HG02678 (cell line): ENCODE measurements at regions not wholly inside any gene's neighbourhood (a gene's known extent, or its start where the extent isn't known, plus 50 kb on each side); places are given as distances from the start of the nearest gene placed in this dataset.
"Not testable (repeated sequence)": the region's sequence is repeated elsewhere in the genome, so short reads cannot be mapped to it uniquely, and the experiment has no call there.

Source experiments
- ATAC-seq: cut with Tn5 transposase; IDR thresholded peaks from one replicate; pipeline ENCODE4 v1.9.1; 2021; ENCODE audit warnings: mild to moderate bottlenecking, moderate library complexity; ENCODE audit not compliant: unreplicated experiment

GRCh38 chr3:191813245-191813644 lies 352.3 kb downstream of the PYDC2 start:
- ATAC-seq: no peak

- no peak for ATAC-seq
Observed at GRCh38 chr3:191848818-191849217, 387.9 kb downstream of the PYDC2 start.

- ATAC-seq: no peak
Observed at GRCh38 chr3:191859531-191859930, 398.6 kb downstream of the PYDC2 start.

- no peak for ATAC-seq
Observed at GRCh38 chr3:191869738-191870415, 408.9 kb downstream of the PYDC2 start.

GRCh38 chr3:191873736-191874135 lies 412.8 kb downstream of the PYDC2 start:
- ATAC-seq: no peak

GRCh38 chr3:191882289-191882688 lies 421.3 kb downstream of the PYDC2 start:
- ATAC-seq: no peak

GRCh38 chr3:191884132-191884531 lies 423.2 kb downstream of the PYDC2 start:
- ATAC-seq: no peak

- no peak for ATAC-seq
Observed at GRCh38 chr3:191889106-191889505, 428.1 kb downstream of the PYDC2 start.

- ATAC-seq: no peak
Observed at GRCh38 chr3:191889756-191890155, 428.8 kb downstream of the PYDC2 start.

- no peak for ATAC-seq
Observed at GRCh38 chr3:191894406-191894805, 433.4 kb downstream of the PYDC2 start.

- ATAC-seq: no peak
Observed at GRCh38 chr3:191901741-191902140, 440.8 kb downstream of the PYDC2 start.

- ATAC-seq: no peak
Observed at GRCh38 chr3:191912616-191913204, 451.7 kb downstream of the PYDC2 start.

- no peak for ATAC-seq
Observed at GRCh38 chr3:191915712-191916111, 454.7 kb downstream of the PYDC2 start.

GRCh38 chr3:191919491-191920026 lies 458.6 kb downstream of the PYDC2 start:
- ATAC-seq: no peak

GRCh38 chr3:191922570-191922969 lies 461.6 kb downstream of the PYDC2 start:
- no peak for ATAC-seq

GRCh38 chr3:191927183-191927817 lies 466.3 kb downstream of the PYDC2 start:
- ATAC-seq: not testable (repeated sequence)

GRCh38 chr3:191927998-191928397 lies 467.0 kb downstream of the PYDC2 start:
- not testable (repeated sequence) for ATAC-seq

GRCh38 chr3:191944835-191945234 lies 483.9 kb downstream of the PYDC2 start:
- ATAC-seq: no peak

GRCh38 chr3:191952186-191952585 lies 491.2 kb downstream of the PYDC2 start:
- ATAC-seq: no peak

- no peak for ATAC-seq
Observed at GRCh38 chr3:191952609-191953008, 491.6 kb downstream of the PYDC2 start.

GRCh38 chr3:191958980-191959671 lies 498.2 kb downstream of the PYDC2 start:
- ATAC-seq: peak; percentile 62
